ENCODE measurements at regions not wholly inside any gene's neighbourhood (a gene's known extent, or its start where the extent isn't known, plus 50 kb on each side); places are given as distances from the start of the nearest gene placed in this dataset.

DNA sequence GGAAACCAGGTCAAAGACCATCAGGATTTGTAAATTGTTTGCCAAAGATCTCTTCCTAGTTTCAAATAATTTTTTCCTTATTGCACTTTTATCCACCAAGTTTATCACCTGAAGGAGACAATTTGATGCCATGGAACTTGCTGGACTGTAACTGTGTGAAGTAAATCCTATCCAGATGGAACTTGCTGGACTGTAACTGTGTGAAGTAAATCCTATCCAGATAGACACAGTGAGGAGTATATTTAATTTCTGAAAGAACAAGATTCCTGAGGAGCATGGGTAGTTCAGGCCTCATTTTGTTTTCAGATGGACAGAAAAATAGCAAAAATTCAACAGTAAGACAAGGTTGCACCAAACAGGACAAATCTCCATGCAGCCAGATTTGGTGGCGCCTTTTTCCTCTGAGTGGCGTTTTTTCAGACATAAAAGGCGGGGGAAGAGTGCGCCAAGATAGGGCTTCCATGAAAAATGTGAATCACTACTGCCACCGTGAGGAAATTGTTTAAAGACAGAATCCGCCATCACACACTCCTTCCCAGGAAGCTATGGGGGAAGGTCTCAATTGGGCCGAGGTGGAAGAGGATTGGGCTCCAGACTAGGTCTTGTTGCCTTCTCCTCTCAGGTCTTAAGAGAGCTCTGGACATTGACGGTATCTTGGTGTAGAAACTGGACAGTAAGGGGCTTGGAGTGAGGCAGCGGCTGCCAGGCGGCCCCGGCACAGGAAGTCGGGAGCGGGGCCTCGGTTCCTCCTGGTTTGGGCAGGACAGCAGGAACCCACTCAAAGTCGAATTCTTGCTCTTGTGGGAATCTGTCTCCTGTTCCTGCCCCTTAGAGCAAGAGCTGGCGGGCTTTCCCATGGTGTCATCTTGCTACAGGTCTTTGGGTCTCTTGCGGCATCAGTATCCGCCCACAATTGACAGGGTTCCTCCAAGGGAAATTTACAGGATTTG is 234.7 kb downstream of the OR13H1 start:
- DNase-seq (ENCODE audit: low spot score), result peak; percentile 90

DNA sequence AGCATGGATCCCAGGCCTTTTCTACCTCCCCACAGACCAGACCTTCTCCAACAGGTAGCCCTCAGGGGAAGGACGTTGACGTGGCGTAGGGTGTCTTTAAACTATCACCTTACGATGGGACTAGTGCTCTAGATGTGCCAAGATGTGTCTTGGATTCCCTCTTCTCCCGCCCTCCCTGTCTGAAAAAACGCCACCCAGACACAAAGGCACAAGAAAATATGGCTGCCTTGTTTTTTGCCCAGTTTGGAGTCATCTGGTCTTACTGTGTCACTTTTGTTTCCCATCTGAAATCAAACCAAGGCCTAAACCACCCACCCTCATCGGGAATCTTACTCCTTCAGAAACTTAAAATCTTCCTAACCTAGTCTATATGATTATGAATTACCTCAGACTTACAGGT is 235.4 kb downstream of the OR13H1 start:
- no peak for DNase-seq (ENCODE audit: low spot score)

DNA sequence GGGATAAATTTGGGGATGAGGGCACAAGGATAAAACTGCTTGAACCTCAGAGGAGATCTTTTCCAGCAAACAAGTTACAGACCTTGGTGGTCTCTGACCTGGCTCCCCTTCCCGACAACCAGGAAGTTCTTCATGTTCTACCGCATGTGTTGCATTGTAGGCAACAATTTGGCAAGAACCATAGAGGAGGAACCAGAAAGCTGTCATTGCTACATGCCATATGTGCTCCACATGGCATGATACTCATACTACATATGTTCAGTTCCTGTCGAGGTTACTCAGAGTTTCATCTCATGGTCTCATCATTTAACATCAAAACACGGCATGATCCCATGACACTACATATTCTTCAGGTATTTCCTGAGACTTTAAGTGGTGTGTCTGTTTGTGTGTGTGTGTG is 235.9 kb downstream of the OR13H1 start:
- DNase-seq (ENCODE audit: low spot score), result no peak

DNA sequence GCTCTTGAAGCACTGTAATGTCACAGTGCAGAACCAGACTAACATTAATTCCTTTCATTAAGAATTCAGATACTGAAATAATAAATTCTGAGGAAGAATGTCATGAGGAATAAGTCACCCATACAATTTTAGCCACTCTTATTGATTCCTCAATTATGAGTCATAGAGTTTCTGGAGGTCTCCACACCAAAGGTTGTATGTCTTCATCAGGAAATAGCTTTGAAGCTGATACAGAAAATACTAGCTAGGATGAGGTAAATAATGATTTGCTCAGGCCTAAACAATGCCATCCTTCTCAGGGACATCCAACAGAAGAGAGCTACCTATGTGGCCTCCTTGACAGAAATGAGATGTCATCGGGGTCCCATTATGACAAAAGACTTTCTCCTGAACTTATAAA is 238.8 kb downstream of the OR13H1 start:
- no peak for DNase-seq (ENCODE audit: low spot score)

DNA sequence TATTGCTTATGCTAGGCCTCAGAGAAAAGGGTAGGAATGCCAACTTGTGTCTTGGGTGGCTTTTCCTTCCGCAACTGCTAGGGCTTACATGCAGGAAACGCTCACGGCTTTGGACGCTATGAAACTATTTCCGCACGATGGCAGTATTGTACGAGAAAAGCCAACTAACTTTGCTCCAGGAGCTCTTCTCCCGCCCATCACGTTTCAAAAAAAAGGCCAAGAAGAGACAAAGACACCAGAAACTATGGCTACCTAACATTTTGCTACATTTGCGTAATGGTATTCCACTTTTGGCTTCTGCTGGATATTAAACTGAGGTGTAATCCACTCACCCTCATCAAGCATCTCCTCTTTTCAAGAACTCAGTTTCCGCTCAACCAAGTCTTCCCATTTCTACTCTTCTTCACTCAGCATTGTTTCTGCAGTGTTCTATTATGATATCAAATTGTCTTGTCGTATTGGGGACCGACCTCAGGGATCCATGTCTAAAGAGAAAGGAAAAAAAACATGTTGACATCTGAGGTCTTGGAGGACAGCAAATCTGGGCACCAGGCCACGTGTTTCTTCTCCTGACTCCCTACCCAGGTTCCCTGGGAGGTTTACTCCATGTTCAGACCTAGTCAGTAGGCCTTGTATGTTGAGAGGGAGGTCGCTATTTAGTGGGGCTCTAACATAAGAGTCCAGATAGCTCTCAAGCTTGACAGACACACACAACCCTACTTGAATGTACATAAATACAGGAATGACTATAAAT is 239.4 kb upstream of the STK26 start:
- DNase-seq (ENCODE audit: low spot score), result peak; percentile 92

DNA sequence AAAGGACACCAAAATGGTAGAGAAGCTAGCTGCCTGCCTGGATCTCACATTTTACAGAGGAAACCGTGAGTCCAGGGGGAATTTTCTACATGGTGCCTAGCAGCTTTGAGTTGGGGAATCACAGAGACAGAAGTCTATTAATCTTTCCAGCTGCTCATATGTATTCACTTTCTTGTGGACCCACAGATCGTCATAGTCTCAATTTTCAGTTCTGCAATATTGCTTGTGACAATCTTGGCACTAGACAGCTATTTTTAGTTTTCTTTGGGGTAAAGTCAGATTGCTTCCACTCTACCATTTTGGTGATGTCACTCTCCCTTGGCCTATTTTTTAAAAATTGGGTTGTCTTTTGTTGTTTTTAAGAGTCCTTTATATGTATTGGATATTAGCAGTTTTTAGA is 233.4 kb upstream of the STK26 start:
- DNase-seq (ENCODE audit: low spot score), result no peak

DNA sequence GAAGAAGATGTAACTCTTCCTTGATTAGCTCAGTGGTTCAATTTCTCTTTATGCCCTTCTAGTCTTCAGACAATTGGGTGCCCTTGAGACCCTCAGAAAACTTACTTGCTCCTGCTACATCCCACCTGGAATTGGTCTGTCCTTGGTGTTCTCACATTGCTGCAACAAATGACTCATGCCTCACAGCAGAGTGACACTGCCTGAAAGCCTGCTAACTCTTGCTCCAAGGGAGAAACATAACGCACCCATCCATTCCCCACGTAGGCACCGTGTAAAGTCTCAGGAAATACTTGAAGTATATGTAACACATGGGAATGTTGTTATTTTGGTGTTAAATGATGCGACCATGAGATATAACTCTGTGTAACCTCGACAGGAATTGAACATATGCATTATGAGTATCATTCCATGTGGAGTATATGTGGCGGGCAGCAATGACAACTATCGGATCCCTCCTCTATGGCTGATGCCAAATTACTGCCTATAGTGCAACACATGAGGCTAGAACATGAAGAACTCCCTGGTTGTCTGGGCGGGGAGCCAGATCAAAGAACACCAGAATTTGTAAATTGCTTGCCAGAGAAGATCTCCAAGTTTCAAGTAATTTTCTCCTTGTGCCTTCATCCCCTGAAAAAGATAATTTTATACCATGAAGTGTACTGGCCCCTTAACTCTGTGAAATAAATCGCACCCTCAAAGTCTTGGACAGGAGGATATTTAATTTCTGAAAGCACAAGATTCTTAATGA is 231.3 kb upstream of the STK26 start:
- no peak for DNase-seq (ENCODE audit: low spot score)

DNA sequence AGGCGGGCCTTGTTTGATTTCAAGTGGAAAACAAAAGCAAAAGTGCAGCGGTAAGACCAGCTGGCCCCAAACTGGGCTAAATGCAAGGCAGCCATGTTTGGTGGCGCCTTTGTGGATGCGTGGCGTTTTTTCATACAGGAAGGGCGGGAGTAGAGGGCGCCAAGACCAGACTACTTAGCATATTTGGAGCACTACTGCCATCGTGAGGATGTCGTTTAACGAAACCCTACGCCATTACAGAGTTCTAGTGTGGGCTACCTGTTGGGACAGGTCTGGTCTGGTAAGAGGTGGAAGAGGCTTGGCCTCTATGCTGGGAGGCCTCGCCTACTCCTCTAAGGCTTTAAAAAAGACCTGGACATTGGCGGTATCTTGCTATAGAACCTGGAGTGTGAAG is 230.7 kb upstream of the STK26 start:
- DNase-seq (ENCODE audit: low spot score), result peak; percentile 95

DNA sequence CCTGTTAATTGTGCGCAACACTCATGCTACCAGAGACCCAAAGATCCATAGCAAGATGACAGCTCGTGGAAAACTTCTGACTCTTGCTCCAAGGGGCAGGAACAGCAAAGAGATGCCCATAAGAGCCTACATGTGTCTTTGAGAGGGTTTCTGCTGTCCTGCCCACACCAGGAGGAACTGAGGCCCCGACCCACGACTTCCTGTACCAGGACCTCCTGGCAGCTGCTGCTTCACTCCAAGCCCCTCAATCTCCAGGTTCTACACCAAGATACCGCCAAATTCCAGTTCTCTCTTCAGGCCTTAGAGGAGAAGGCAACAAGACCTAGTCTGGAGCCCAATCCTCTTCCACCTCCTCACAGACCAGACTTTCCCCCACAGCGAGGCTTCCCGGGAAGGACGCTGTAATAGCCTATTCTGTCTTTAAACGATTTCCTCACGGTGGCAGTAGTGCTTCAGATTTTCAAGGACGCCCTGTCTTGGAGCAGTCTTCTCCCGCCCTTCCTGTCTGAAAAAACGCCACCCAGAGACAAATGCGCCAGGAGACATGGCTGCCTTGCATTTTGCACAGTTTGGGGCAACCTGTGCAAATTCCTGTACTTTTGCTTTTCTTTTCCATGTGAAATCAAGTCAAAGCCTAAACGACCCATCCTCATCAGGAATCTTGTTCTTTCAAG is 230.2 kb upstream of the STK26 start:
- DNase-seq (ENCODE audit: low spot score), result peak; percentile 95

DNA sequence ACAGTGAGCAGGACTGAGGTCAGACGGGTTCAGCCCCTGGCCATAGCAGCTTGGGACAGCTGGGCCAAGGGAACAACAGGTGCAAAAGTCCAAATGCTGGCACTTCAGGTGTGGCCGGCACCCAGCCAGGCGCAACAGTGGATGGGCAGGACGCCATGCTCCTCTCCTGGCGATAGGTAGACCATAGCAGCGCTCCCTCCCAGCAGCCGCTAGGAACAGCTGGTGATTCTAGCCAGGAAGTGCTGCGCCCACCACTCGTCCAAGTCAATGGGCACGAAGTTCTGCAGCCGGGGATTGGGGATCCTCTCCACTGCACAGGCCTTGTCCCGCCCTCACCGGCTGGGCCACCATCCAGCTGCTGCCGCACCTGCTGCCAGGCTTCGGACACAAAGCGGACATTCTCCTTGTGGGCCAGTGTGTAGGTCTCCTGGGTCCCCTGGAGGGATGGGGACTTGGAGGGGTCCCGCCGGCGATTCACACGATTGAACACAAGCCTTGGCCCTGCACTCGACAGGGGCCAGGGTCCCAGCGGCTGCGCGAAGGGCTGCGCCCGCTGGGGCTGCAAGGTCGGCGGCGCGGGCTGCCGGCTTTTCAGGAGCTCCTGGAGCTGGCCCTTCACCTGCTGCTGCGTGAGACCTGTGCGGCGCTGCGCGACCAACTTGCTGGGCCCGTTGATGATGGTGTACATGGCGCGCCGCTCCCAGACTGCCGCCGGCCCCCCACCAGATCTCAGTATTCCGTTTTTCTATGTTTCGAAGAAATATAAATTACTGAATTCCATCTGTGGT is 227.5 kb upstream of the STK26 start:
- DNase-seq (ENCODE audit: low spot score), result no peak

DNA sequence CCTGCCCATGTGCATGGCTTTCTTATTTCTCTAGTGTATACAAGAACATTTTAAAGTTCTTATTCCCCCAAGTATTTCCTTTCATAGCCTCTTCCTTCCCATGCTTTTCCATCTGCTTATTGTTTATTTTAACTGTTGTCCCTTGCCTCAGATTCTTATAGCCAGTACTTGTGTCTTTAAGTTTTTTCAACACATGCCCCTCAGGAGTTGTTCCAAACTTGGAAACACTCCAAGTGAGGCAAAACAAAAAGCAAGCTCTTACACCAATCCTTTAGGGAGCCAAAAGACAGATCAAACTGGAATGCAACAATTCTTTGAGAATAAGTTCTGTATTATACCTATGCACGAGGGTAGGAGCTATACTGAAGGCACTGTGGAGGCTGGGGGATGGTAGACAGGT is 222.0 kb upstream of the STK26 start:
- no peak for DNase-seq (ENCODE audit: low spot score)

DNA sequence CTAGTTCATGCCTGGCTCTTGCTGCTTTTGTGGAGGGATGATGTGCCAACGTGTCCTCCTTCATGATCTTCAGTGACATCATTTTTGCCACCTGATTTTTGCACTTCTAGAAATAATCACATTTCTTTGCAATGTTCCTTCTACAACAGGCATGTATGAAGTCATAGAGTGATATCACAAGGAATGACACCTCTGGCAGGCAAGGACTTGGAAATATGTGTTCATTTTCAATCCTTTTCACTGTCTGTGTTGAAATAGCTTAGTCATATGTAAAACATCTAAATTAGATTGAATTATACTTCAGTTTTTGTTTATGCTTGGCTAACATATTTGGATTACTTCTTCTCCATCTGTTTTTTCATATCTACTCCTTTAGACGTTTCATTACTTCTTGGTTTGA is 221.2 kb upstream of the STK26 start:
- no peak for DNase-seq (ENCODE audit: low spot score)

DNA sequence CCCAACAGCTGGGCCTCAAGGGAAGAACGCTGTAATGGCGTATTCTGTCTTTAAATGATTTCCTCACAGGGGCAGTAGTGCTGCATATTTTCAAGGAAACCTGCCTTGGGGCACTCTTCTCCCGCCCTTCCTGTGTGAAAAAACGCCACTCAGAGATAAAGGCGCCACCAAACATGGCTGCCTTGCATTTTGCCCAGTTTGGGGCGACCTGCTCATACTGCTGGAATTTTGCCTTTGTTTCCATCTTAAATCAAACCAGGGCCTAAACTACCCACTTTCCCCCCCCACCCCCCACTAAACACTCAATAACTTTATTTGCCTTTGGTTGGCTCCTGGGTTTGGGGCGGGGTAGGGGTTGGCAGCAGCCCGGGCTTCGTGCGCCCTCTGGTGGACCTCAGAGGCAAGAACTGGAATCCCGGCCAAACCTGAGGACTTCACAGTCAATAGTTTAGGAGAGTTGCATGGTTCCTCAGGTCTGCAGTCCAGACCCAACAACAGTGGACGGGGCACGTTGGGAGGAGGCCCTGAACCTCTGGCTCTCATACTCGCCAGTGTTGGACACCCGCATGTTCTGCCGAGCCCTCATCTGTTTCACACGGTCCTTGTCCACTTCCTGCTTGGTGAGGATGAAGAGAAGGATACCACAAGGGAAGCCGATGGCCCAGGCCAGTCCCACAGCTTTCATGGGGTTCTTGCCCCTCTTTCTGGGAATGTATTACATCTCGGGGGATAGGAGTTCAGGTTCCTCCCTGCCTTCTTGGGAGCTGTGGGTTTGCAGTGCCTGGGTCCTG is 220.1 kb upstream of the STK26 start:
- peak; percentile 86 for DNase-seq (ENCODE audit: low spot score)

DNA sequence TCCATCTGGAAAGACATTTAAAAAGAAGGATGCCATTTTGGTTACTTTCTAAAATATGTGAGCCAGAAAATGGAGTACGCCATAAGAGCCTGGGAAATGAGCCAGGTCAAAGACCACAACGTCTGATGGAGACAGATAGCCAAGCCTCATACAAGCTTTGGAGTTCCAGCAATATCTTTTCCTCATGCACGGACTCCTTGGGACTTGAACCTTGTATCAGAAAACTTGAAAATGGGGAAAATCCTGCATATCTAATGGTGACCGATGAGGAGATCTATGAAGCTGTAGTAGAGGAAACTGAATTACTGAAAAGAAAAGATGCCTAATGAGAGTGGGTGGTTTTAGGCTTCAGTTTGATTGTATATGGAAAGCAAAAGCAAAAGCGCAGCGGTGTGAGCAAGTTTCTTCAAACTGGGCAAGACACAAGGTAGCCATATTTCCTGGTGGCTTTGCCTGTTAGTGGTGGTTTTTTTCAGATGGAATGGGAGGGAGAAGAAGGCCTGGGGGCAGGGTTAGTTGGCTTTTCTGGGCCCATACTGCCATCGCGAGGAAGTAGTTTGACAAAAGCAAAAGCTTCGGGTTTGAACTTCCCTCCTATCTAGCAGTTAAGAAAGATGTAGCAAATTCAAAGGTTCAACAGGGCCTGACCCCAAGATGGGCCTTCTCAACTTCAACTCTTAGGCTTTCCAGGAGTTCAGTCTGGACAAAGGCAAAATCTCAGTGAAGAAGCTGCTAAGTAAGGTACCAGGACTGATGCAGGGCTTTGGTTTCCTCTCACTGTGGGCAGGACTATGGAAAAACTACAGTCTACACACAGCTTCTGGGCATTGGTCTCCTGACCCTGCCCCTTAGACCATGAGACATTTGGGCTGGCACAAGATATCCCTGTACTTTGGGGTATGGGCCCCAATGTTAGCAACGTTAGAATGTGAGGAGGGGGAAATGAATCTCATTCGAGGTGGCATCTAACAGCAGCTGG is 210.0 kb upstream of the STK26 start:
- DNase-seq (ENCODE audit: low spot score), result peak; percentile 85

DNA sequence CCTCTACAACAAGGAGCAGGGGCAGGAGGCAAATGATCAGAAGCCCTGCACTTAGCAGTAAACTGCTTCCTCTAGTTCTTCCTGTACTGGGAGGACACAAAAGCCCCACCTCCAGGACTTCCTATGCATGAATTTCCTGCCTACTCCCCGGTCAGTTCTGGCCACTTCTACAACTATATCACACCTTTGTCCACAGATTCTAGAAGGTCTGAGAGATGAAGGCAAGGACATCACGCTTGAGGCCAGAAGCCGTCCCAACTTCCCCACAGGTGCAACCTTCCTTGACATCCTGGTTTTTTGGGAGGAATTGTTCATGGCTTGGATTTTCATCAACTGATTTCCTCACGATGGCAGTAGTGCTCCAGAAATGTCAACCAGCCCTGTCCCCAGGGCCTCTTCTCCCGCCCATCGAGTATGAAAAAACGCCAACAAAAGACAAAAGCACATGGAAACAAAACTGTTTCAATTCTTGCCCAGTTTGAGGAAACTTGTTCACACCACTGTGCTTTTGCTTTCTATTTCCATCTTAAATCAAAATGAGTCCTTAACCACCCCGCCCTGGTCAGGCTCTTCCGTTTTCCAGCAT is 206.5 kb upstream of the STK26 start:
- peak; percentile 93 for DNase-seq (ENCODE audit: low spot score)

DNA sequence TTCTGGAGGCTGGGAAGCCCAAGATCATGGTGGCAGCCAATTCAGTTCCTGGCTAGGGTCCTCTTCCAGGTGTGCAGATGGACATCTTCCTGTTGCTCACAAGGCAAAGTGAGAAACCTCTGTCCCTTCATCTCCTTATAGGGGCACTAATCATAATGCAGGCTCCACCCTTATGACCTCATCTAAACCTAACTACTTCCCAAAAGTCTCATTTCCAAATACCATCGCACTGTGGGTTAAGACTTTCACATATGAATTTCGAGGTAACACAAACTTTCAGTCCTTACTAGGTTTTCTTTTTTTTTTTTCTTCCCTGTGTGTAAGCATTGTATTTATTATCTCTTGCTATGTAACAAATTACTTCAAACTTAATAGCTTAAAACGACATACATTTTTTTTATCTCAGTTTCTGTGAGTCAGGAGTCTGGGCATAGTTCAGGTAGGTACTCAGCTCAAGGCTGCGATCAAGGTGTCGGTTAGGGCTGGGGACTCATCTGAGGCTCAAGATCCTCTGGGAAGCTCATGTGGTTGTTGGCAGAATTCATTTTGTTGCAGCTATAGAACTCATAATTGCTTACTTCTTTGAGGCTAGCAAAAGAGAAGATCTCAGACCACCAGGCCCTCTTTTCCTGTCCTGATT is 204.7 kb upstream of the STK26 start:
- no peak for DNase-seq (ENCODE audit: low spot score)

DNA sequence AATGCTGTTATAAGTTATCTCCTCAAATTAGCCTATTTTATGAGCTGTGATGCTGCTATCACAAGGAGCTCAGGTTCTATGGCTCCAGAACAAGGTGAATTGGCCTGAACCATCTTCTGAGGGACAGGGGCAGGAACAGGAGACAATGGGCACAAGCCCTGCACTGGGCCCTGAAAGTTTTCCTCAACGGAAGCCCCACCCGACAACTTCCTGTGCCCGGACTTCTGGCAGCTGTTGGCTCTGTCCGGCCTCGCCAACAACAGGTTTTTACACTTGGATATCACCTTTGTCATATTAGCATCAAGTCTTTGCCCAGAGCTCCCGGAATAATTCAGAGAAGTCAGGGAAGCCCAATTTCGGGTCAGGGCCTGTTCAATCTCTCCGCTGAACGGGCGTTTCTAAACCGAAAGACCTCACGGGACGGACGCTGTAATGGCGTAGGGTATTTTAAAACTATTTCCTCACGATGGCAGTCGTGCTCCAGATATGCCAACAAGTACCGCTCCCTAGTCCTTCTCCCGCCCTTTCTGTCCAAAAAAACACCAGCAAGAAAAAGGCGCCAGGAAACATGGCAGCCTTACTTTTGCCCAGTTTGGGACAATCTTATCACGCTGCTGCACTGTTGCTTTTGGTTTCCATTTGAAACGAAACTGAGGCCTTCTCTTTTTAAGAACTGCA is 201.0 kb upstream of the STK26 start:
- peak; percentile 88 for DNase-seq (ENCODE audit: low spot score)
